Vagina (tissue), 2 donors: ENCODE measurements at regions not wholly inside any gene's neighbourhood (a gene's known extent, or its start where the extent isn't known, plus 50 kb on each side); places are given as distances from the start of the nearest gene placed in this dataset.

Experiments used
- DNase-seq, 2 donors: peaks; one replicate each; pipeline ENCODE4 v3.0.0-alpha.2; 2017; ENCODE audit errors: extremely low spot score in 2 of 2
- H3K27ac ChIP-seq: fragments of 200-600 bp; sonication (generic); one replicate; pipeline ENCODE4 v1.5.1; 2019
- H3K27me3 ChIP-seq: fragments of 200-600 bp; sonication (generic); one replicate; pipeline ENCODE4 v1.5.1; 2019
- H3K36me3 ChIP-seq, 2 donors: fragments of 200-600 bp; sonication (generic); one replicate each; pipeline ENCODE4 v1.5.1; 2017 to 2019
- H3K4me1 ChIP-seq: fragments of 200-600 bp; sonication (generic); one replicate; pipeline ENCODE4 v1.5.1; 2019
- H3K4me3 ChIP-seq, 2 donors: fragments of 200-600 bp; sonication (generic); 1 replicate in 1 of 2; 2 replicates in 1 of 2; pipeline ENCODE4 v1.5.1; 2016 to 2019
- H3K9me3 ChIP-seq: fragments of 200-600 bp; sonication (generic); one replicate; pipeline ENCODE4 v1.5.1; 2019
- POLR2A ChIP-seq, 2 donors: fragments of 450-650 bp; IDR thresholded peaks; one replicate each; pipeline ENCODE4 v1.6.1; 2017; ENCODE audit warnings: antibody characterized with exemption in 2 of 2, mild to moderate bottlenecking in 2 of 2, moderate library complexity in 2 of 2
- POLR2AphosphoS5 ChIP-seq, 2 donors: sonication (generic); formaldehyde crosslinking; IDR thresholded peaks; one replicate each; pipeline ENCODE4 v1.9.0; 2017; ENCODE audit warnings: antibody characterized with exemption in 2 of 2, mild to moderate bottlenecking in 2 of 2, low read depth in 1 of 2; ENCODE audit not compliant: insufficient read depth in 1 of 2
- intact Hi-C: fragments of 100-400 bp; cut with DNase I; formaldehyde crosslinking; loops from one replicate; pipeline ENCODE4 v1.15.1; 2023
- TF ChIP-seq, protein P1 (sequence below), 3 experiments: fragments of 450-650 bp in 2 of 3; fragments of 200-600 bp in 1 of 3; sonication (generic) in 1 of 3; IDR thresholded peaks; one replicate each; pipeline ENCODE4 v1.5.1; 2017 to 2019; ENCODE audit warnings: antibody characterized with exemption in 3 of 3, mild to moderate bottlenecking in 2 of 3, moderate library complexity in 2 of 3

DNA sequence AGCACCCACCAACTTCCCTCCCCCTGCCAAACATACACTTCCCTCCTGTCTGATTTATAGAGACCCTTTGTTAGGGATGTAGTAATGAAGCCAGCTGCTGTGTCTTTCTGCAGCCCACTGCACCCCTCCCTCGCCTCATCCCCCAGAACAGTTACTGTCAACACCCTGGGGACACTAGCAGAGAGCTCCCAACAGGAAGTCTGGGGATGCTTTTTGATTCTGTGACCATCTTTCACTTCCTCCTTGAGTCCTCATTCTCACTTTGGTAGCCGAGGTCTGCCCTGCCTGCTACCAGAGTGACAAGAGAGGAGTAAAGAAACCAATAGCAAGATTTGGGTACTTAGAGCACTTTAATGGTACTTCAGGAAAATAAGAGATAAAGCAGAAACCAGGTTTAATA is 201.6 kb downstream of the SATB1 start:
- TF ChIP-seq POLR2A (IDR thresholded peaks at IDR 0.05), result no peak
- TF ChIP-seq, protein P1, sequence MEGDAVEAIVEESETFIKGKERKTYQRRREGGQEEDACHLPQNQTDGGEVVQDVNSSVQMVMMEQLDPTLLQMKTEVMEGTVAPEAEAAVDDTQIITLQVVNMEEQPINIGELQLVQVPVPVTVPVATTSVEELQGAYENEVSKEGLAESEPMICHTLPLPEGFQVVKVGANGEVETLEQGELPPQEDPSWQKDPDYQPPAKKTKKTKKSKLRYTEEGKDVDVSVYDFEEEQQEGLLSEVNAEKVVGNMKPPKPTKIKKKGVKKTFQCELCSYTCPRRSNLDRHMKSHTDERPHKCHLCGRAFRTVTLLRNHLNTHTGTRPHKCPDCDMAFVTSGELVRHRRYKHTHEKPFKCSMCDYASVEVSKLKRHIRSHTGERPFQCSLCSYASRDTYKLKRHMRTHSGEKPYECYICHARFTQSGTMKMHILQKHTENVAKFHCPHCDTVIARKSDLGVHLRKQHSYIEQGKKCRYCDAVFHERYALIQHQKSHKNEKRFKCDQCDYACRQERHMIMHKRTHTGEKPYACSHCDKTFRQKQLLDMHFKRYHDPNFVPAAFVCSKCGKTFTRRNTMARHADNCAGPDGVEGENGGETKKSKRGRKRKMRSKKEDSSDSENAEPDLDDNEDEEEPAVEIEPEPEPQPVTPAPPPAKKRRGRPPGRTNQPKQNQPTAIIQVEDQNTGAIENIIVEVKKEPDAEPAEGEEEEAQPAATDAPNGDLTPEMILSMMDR (IDR thresholded peaks at IDR 0.05), result no peak
- no peak for TF ChIP-seq POLR2AphosphoS5 (IDR thresholded peaks at IDR 0.05; ENCODE audit: insufficient read depth in 1 of 2, low read depth in 1 of 2)
- DNase-seq, result no peak
- Histone ChIP-seq H3K4me1 (no peaks in the 10 kb centered on the region), H3K36me3 (no peaks in the 10 kb centered on the region), H3K27me3 (no peaks in the 10 kb centered on the region), H3K4me3 (no peak overlapping the region), H3K27ac (no peak overlapping the region), H3K9me3 (no peaks in the 10 kb centered on the region)
- intact Hi-C loops, result no loop called here

DNA sequence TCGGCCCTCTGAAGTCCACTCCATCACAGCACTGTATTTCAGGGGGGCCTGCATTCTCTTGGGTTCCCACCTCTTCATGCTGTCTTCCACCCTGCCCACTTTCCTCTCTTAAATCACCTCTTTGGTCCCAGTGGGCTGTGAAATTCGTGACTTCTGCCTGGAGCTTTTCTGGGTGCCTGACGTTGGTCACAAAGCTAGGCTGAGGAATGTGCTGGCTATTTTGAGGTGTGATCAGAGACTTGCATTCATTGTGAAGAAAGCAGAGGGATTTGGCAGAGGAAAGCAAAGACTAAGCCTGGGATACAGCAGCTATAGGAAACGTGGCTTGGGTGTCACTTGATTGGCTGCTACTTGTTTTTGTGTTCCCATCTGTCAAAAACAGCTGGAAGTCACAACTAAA is 202.5 kb downstream of the SATB1 start:
- no peak for DNase-seq
- H3K4me3 ChIP-seq, result no peak overlapping the region
- H3K4me1 ChIP-seq, result no peaks in the 10 kb centered on the region
- H3K27me3 ChIP-seq, result no peaks in the 10 kb centered on the region
- no peaks in the 10 kb centered on the region for H3K9me3 ChIP-seq
- intact Hi-C loops, result no loop called here
- no peaks in the 10 kb centered on the region for H3K36me3 ChIP-seq
- no peak overlapping the region for H3K27ac ChIP-seq
- TF ChIP-seq POLR2AphosphoS5 (IDR thresholded peaks at IDR 0.05; ENCODE audit: insufficient read depth in 1 of 2, low read depth in 1 of 2), result no peak
- TF ChIP-seq POLR2A (IDR thresholded peaks at IDR 0.05), result no peak
- TF ChIP-seq, protein P1 (IDR thresholded peaks at IDR 0.05), result no peak

DNA sequence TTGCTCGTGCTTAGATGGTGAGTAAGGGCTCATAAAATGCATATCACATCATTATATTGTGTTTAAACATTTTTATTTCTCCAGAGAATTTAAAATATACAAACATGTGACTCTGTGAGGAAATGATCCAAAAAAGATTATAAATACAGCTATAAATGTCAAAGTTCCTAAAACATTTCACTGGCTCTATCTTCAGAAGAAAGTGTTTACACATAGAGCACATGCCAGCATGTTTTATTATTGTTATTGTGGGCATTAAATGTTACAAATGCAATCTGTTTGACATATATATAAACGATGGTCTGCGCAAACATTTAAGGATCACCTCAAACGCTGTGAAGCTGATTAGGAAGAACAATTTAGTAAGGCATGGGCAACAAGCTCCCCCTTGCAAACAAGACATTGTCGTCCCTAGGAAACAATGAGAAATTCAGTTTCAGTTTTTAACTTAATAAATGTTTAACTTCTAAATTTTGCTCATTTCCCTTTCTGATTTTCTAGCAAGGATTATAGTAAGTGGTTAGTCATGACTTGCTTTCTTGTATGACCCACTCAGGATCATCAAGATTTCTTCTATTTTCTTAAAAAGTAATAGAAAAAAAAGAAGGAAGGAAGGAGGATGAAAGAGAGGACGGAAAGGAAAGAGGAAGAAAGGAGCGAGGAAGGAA is 207.5 kb downstream of the SATB1 start:
- no peak for DNase-seq
- no peak overlapping the region for H3K4me3 ChIP-seq
- H3K36me3 ChIP-seq, result no peaks in the 10 kb centered on the region
- intact Hi-C loops, result no loop called here
- H3K27me3 ChIP-seq, result no peaks in the 10 kb centered on the region
- H3K9me3 ChIP-seq, result no peaks in the 10 kb centered on the region
- TF ChIP-seq POLR2AphosphoS5 (IDR thresholded peaks at IDR 0.05; ENCODE audit: insufficient read depth in 1 of 2, low read depth in 1 of 2) (no peak), POLR2A (IDR thresholded peaks at IDR 0.05) (no peak)
- TF ChIP-seq, protein P1 (IDR thresholded peaks at IDR 0.05), result no peak
- H3K4me1 ChIP-seq, result no peaks in the 10 kb centered on the region
- H3K27ac ChIP-seq, result no peak overlapping the region

DNA sequence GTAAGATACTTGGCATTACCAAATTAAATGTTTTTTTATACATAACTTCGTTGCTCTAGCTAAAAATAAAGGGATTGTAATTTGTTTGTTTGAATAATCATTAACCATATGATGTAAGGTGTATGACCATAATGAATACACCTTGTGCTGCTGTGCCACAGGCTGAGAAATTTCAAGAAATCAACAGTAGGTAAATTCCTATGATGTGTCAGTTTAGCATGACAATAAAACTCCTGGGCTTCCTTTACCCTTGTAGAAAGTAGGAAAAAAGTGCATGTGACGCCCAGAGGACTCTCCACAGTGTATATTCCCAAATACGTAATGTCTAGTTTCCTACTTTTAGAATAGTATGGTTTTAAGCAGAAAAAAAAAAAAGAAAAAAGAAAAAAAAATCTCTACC is 208.1 kb downstream of the SATB1 start:
- no peaks in the 10 kb centered on the region for H3K36me3 ChIP-seq
- no peak for DNase-seq
- H3K4me3 ChIP-seq, result no peak overlapping the region
- H3K27ac ChIP-seq, result no peak overlapping the region
- H3K27me3 ChIP-seq, result no peaks in the 10 kb centered on the region
- intact Hi-C loops, result no loop called here
- no peaks in the 10 kb centered on the region for H3K4me1 ChIP-seq
- TF ChIP-seq, protein P1 (IDR thresholded peaks at IDR 0.05), result no peak
- TF ChIP-seq POLR2AphosphoS5 (IDR thresholded peaks at IDR 0.05; ENCODE audit: insufficient read depth in 1 of 2, low read depth in 1 of 2), result no peak
- no peaks in the 10 kb centered on the region for H3K9me3 ChIP-seq

DNA sequence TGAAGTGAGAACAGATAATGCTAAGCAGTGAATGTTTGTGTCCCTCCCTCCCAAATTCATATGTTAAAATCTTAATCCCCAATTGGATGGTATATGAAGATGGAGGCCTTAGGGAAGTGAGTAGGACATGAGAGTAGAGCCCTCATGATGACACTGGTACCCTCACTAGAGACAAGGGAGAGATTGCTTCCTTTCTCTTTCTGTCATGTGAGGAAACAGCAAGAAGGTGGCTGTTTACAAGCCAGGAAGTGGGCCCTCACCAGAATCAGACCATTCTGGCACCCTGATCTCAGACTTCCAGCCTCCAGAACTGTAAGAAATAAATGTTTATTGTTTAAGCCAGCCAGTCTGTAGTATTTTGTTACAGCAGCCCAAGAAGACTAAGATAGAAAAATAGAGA is 209.5 kb downstream of the SATB1 start:
- intact Hi-C loops, result no loop called here
- Histone ChIP-seq H3K4me3 (no peak overlapping the region), H3K27ac (no peak overlapping the region), H3K27me3 (no peaks in the 10 kb centered on the region), H3K4me1 (no peaks in the 10 kb centered on the region), H3K36me3 (no peaks in the 10 kb centered on the region), H3K9me3 (no peaks in the 10 kb centered on the region)
- no peak for DNase-seq
- TF ChIP-seq POLR2AphosphoS5 (IDR thresholded peaks at IDR 0.05; ENCODE audit: insufficient read depth in 1 of 2, low read depth in 1 of 2), result no peak
- no peak for TF ChIP-seq POLR2A (IDR thresholded peaks at IDR 0.05)
- TF ChIP-seq, protein P1 (IDR thresholded peaks at IDR 0.05), result no peak
